WTC11 (cell line): ENCODE measurements at regions not wholly inside any gene's neighbourhood (a gene's known extent, or its start where the extent isn't known, plus 50 kb on each side); places are given as distances from the start of the nearest gene placed in this dataset.

ENCODE experiments used
- ATAC-seq: fragments of 200-7000 bp; cut with Tn5 transposase; 2 replicates; pipeline ENCODE4 v1.10.0; 2021; ENCODE audit warnings: mild to moderate bottlenecking, moderate library complexity
- CTCF ChIA-PET: fragments of 300-600 bp; sonication (Branson Sonifier 250); formaldehyde crosslinking; loops from one replicate; lab custom pipeline; 2021; ENCODE audit warnings: antibody characterized with exemption; lab: Charles Lee
- POLR2A ChIA-PET: fragments of 350-600 bp; sonication (Branson Sonifier 250); formaldehyde crosslinking; loops from one replicate; lab custom pipeline; 2021; ENCODE audit warnings: antibody characterized with exemption; lab: Charles Lee
- DNase-seq: peaks from one replicate; pipeline ENCODE4 v3.0.0; 2021; ENCODE audit warnings: low spot score
- H3K27ac Mint-ChIP-seq: 2 replicates; pipeline ENCODE4 v1.8.0; 2021; ENCODE audit warnings: mixed read lengths
- H3K27me3 Mint-ChIP-seq: 2 replicates; pipeline ENCODE4 v1.8.0; 2021; ENCODE audit warnings: low read depth, mild to moderate bottlenecking, moderate library complexity, mixed read lengths
- H3K36me3 Mint-ChIP-seq: 2 replicates; pipeline ENCODE4 v1.8.0; 2021; ENCODE audit warnings: mixed read lengths
- H3K4me1 Mint-ChIP-seq: 2 replicates; pipeline ENCODE4 v1.8.0; 2022; ENCODE audit warnings: mixed read lengths
- H3K4me3 Mint-ChIP-seq: 2 replicates; pipeline ENCODE4 v1.8.0; 2021; ENCODE audit warnings: mild to moderate bottlenecking, moderate library complexity, mixed read lengths
- H3K9me3 Mint-ChIP-seq: 2 replicates; pipeline ENCODE4 v1.8.0; 2021; ENCODE audit warnings: mixed read lengths
- ARID4B ChIP-seq: sonication (generic); formaldehyde crosslinking; IDR thresholded peaks from 2 replicates; pipeline ENCODE4 v1.8.0; 2023; ENCODE audit warnings: missing genetic modification reagents, mild to moderate bottlenecking, borderline replicate concordance
- ATF1 ChIP-seq: sonication (generic); formaldehyde crosslinking; IDR thresholded peaks from 2 replicates; pipeline ENCODE4 v1.8.1; 2023; ENCODE audit warnings: mild to moderate bottlenecking, moderate library complexity, missing genetic modification reagents
- CREB1 ChIP-seq: sonication (generic); formaldehyde crosslinking; IDR thresholded peaks from 2 replicates; pipeline ENCODE4 v1.8.0; 2023; ENCODE audit warnings: mild to moderate bottlenecking, missing genetic modification reagents
- HMGXB4 ChIP-seq: sonication (generic); formaldehyde crosslinking; IDR thresholded peaks from 2 replicates; pipeline ENCODE4 v1.8.1; 2023; ENCODE audit warnings: mild to moderate bottlenecking, moderate library complexity, missing genetic modification reagents
- MYBL2 ChIP-seq: sonication (generic); formaldehyde crosslinking; IDR thresholded peaks from 2 replicates; pipeline ENCODE4 v1.8.1; 2023; ENCODE audit warnings: mild to moderate bottlenecking, moderate library complexity, missing genetic modification reagents
- NFYB ChIP-seq: sonication (generic); formaldehyde crosslinking; conservative IDR thresholded peaks from 2 replicates; pipeline ENCODE4 v1.8.0; 2022; ENCODE audit warnings: low read depth, missing genetic modification reagents
- NR1H2 ChIP-seq: sonication (generic); formaldehyde crosslinking; IDR thresholded peaks from 2 replicates; pipeline ENCODE4 v1.9.0; 2021; ENCODE audit warnings: mild to moderate bottlenecking, moderate library complexity, missing genetic modification reagents
- PREB ChIP-seq: sonication (generic); formaldehyde crosslinking; IDR thresholded peaks from 2 replicates; pipeline ENCODE4 v1.8.1; 2022; ENCODE audit warnings: mild to moderate bottlenecking, missing genetic modification reagents, moderate library complexity, borderline replicate concordance
- PRRX2 ChIP-seq: fragments of 250-450 bp; sonication (Bioruptor Pico); IDR thresholded peaks from 2 replicates; pipeline ENCODE4 v1.8.0; 2021; ENCODE audit warnings: mild to moderate bottlenecking
- RORB ChIP-seq: fragments of 250-450 bp; sonication (Bioruptor Pico); IDR thresholded peaks from 2 replicates; pipeline ENCODE4 v1.9.0; 2021; ENCODE audit warnings: mild to moderate bottlenecking
- SP1 ChIP-seq: sonication (generic); formaldehyde crosslinking; conservative IDR thresholded peaks from 2 replicates; pipeline ENCODE4 v1.8.1; 2022; ENCODE audit warnings: missing genetic modification reagents
- TCF7 ChIP-seq: sonication (generic); formaldehyde crosslinking; IDR thresholded peaks from 2 replicates; pipeline ENCODE4 v1.8.0; 2022; ENCODE audit warnings: mild to moderate bottlenecking, low read depth, missing genetic modification reagents, moderate library complexity
- TEAD4 ChIP-seq: sonication (generic); formaldehyde crosslinking; IDR thresholded peaks from 2 replicates; pipeline ENCODE4 v1.8.0; 2022; ENCODE audit warnings: mild to moderate bottlenecking, missing genetic modification reagents
- ZBTB43 ChIP-seq: sonication (generic); formaldehyde crosslinking; IDR thresholded peaks from 2 replicates; pipeline ENCODE4 v1.8.1; 2023; ENCODE audit warnings: mild to moderate bottlenecking, missing genetic modification reagents
- ZNF138 ChIP-seq: sonication (generic); formaldehyde crosslinking; conservative IDR thresholded peaks from 2 replicates; pipeline ENCODE4 v1.8.1; 2022; ENCODE audit warnings: mild to moderate bottlenecking, moderate library complexity, missing genetic modification reagents
- ZSCAN18 ChIP-seq: fragments of 250-450 bp; sonication (Bioruptor Pico); IDR thresholded peaks from 2 replicates; pipeline ENCODE4 v2.1.2; 2022; ENCODE audit warnings: mild to moderate bottlenecking, moderate library complexity
- TF ChIP-seq, protein P1 (sequence below): sonication (generic); formaldehyde crosslinking; IDR thresholded peaks from 2 replicates; pipeline ENCODE4 v1.8.0; 2022; ENCODE audit warnings: mild to moderate bottlenecking, missing genetic modification reagents
- TF ChIP-seq, protein P2 (sequence below): fragments of 250-450 bp; sonication (Bioruptor Pico); IDR thresholded peaks from 2 replicates; pipeline ENCODE4 v1.9.0; 2021; ENCODE audit warnings: mild to moderate bottlenecking

DNA sequence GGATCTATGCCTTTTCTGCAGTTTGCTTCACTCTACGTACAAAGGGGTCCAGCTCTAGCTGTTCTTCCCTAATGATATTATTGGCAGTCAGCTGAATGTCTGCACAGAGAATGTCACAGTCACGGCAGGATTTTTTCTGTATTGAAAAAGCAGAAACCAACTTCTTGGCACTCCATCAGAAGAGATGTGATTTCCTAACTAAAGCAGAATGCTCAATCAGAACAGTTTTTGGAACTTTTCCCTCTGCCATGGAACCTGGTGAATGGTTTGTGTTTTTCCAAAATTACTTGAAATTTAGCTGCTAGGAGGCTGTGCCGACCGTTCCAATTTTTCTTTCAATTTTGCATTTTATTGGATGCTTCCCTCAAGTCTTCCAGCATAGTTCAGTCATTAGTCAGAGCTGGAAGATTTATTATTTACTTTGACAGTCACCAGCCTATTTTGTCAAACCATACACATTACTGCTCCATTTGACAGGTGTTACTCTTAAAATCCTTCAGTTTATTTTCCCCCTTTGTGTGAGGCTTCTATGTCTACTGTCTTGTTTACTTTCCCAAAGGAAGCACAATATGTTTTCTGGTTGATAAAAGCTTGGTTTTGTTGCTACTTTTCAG, 259.6 kb upstream of the EPHA7 start (continued):
- TF ChIP-seq, protein P1, sequence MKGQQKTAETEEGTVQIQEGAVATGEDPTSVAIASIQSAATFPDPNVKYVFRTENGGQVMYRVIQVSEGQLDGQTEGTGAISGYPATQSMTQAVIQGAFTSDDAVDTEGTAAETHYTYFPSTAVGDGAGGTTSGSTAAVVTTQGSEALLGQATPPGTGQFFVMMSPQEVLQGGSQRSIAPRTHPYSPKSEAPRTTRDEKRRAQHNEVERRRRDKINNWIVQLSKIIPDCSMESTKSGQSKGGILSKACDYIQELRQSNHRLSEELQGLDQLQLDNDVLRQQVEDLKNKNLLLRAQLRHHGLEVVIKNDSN (CRISPR knock-in tag) = no peak
- TF ChIP-seq, protein P2, sequence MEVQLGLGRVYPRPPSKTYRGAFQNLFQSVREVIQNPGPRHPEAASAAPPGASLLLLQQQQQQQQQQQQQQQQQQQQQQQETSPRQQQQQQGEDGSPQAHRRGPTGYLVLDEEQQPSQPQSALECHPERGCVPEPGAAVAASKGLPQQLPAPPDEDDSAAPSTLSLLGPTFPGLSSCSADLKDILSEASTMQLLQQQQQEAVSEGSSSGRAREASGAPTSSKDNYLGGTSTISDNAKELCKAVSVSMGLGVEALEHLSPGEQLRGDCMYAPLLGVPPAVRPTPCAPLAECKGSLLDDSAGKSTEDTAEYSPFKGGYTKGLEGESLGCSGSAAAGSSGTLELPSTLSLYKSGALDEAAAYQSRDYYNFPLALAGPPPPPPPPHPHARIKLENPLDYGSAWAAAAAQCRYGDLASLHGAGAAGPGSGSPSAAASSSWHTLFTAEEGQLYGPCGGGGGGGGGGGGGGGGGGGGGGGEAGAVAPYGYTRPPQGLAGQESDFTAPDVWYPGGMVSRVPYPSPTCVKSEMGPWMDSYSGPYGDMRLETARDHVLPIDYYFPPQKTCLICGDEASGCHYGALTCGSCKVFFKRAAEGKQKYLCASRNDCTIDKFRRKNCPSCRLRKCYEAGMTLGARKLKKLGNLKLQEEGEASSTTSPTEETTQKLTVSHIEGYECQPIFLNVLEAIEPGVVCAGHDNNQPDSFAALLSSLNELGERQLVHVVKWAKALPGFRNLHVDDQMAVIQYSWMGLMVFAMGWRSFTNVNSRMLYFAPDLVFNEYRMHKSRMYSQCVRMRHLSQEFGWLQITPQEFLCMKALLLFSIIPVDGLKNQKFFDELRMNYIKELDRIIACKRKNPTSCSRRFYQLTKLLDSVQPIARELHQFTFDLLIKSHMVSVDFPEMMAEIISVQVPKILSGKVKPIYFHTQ (CRISPR knock-in tag) = no peak
- no peak for TF ChIP-seq TEAD4 (CRISPR knock-in tag)
- TF ChIP-seq, all 79 proteins: peak for 0

- CTCF ChIA-PET = no interaction called here
- DNase-seq = no peak
- POLR2A ChIA-PET = no interaction called here
- Mint-ChIP-seq H3K4me3 (no peak overlapping the region), H3K36me3 (no peaks in the 10 kb centered on the region), H3K27me3 (no peaks in the 10 kb centered on the region), H3K9me3 (no peaks in the 10 kb centered on the region), H3K4me1 (no peaks in the 10 kb centered on the region), H3K27ac (no peak overlapping the region)
- TF ChIP-seq PRRX2 (CRISPR knock-in tag) = no peak
- no peak for TF ChIP-seq NR1H2 (CRISPR knock-in tag)
- TF ChIP-seq HMGXB4 (CRISPR knock-in tag) = no peak
- no peak for TF ChIP-seq ARID4B
- no peak for TF ChIP-seq PREB
- no peak for TF ChIP-seq ZBTB43 (CRISPR knock-in tag)
- TF ChIP-seq ATF1 (CRISPR knock-in tag) = no peak
- TF ChIP-seq CREB1 (CRISPR knock-in tag) = no peak
- TF ChIP-seq RORB (CRISPR knock-in tag) = no peak
- no peak for TF ChIP-seq ZNF138 (CRISPR knock-in tag)
- TF ChIP-seq SP1 (CRISPR knock-in tag) = no peak
- TF ChIP-seq TCF7 = no peak
- no peak for TF ChIP-seq MYBL2 (CRISPR knock-in tag)
- TF ChIP-seq NFYB (CRISPR knock-in tag) = no peak
- TF ChIP-seq ZSCAN18 = no peak
- ATAC-seq = no peak
Measured at GRCh38 chr6:93677264-93677965, 258.1 kb upstream of the EPHA7 start.
